HG03521 (cell line): ENCODE measurements at regions not wholly inside any gene's neighbourhood (a gene's known extent, or its start where the extent isn't known, plus 50 kb on each side); places are given as distances from the start of the nearest gene placed in this dataset.

Source experiments
- ATAC-seq: cut with Tn5 transposase; IDR thresholded peaks from one replicate; pipeline ENCODE4 v1.9.1; 2021; ENCODE audit warnings: mild to moderate bottlenecking, moderate library complexity; ENCODE audit not compliant: unreplicated experiment

- no peak for ATAC-seq
These were observed 202.5 kb upstream of the CHRM2 start for GRCh38 chr7:136665878-136666509.

GRCh38 chr7:136664537-136664936 is 203.9 kb upstream of the CHRM2 start:
- ATAC-seq: no peak

DNA sequence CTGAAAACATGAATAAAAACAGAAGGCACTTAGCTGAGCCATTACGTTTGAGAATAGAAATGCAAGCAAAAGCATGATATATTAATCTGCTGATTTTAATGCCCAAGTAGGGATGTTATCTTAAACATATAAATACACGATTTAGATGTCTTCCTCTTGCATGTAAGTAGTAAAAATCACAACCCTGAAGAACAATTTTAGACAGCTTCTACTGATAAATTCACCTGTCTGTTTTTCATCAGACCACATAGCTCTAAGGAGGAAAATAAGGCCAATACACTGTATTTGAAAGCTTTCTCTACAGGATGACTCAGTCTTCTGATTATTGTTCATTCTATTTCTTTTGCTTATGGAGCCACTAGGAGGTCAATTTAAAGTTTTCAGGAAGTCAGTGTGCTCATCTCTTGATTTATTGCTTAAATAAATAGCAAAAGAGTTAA is 210.9 kb upstream of the CHRM2 start:
- no peak for ATAC-seq

DNA sequence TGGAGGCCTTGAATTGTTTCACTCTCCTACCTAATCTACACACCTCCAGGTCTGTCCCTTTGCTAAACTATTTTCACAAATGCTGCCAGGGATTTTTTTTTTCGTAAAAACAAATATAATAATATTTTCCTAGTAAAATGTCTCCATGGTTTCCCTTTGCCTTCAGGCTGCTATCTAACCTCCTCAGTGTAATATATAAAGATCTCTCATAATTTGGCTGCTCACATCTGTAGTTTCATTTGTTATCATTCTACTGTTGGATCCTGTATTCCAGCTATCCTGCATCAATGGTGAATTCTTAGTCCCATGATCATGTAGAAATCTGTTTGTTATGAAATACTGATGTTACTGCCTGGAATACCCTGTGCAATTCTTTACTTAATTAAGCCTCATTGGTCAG is 211.9 kb upstream of the CHRM2 start:
- no peak for ATAC-seq

DNA sequence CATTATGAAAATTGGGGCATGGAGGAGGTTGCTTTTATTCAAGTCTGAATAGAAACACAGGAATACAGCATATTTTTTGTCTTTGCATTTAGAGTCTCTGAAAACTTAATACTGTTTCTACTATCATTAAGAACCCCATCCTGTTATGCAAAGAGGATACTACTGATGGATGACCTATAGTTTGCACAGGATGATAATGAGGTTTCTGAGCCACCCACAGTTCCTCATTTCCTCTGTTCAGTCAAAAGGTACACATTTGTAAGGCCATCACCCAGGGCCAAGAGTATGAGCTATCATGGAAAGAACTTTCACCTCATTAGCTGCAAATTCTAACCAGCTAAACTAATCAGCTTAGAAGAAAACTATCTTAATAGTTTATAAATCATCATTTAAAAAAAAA is 213.0 kb upstream of the CHRM2 start:
- no peak for ATAC-seq

DNA sequence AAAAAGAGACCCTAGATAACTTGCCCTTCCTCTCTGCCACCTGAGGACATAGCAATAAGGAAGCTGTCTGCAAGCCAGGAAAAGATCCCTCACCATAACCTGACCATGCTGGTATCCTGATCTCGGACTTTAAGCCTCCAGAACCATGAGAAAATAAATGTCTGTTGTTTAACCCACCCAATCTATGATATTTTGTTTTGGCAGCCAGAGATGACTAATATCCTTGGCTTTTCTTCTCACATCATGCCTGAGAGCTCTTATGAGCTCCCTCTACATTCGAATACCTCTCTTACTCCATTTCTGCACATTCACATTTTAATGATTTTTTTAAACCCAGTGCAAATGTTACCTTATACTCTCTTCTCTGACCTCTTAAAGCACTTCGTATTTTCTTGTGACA is 214.0 kb upstream of the CHRM2 start:
- ATAC-seq: no peak

DNA sequence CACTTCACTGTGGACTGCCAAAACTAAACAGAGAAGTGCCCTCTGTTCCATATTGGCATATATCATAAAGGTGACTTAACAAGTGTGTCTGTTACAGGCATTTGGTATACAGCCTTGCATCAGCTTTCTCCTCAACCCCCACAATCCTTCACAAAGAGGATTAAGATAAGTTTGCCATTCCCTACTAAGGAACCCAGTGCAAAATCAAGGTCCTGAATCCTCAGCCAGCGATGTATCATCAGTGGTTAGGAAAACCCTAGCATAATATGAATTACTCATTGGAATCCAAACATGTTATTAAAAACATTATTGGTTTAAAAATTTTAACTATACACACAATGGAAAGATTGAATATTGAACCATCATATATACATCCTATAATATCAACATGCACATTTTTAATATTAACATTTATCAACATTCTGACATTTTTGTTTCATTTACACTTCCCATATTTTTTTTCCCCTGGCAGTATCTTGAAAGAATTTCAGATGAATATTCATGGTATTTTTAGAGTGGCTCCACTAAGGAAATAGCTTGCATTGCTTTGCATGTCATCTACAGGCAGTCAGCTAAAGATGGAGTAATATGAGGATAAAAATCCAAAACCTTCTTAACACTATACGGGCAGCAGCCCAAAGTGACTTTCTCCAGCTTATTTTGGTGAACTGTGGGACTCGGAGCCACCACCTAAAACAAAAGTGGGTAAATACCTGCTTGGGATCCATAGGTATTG is 215.6 kb upstream of the CHRM2 start:
- ATAC-seq: no peak

- ATAC-seq: no peak
These were observed 227.5 kb upstream of the CHRM2 start for GRCh38 chr7:136640977-136641376.

DNA sequence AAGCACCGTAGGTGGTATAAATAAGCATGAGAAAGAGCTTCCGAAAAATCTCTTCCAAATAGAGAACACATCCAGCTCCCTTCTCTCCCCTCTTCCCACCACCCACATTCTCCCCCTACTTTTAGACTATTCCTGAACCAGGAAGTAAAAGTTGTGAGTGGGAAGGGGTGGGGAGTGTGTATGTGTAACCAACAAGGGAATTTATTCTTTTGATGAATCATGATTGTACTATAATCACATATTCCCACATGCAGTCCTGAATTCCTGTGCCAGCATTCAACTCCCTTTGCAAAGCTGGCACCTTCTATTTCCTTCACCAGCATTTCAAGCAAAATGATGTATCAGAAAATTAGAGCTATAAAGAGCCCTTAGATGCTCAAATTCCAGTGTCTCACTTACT is 230.6 kb upstream of the CHRM2 start:
- ATAC-seq: no peak

DNA sequence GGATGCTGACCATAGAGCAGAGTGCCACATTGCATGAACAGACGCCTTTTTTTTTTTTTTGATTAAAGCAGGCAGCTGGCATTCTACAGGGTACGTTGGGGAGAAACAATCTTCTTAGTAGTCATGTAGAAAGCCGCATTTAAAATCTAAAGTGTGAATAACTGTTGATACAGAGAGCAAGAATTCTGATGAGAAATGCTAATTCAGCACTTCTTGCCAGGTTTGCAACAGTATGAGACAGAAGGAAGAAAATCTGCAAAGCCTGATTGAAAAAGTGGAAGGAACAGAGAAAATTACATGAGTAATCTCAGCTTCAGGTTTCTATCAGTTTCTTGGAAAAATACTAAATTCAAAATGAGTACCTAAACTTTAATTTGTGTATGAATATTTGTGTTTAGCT is 232.7 kb upstream of the CHRM2 start:
- no peak for ATAC-seq

DNA sequence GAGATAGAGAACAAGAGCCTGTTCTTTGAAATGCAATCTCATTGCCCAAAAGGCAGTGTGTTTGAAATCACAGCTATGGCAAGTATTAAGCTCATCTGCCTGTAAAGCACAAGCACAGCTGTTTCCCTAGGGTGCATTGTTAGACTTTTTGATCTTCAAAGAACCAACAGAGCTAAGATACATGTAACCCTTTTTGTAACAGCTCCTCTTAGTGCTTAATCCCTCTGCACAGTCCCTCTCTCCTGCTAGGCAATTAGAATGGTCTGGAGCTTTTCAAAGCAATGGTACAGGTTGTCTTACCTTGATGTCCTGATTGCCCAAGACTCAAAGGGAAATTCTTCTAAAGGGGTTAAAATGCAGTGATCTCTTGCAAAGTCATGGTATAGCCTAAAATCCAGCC is 249.6 kb upstream of the CHRM2 start:
- ATAC-seq: no peak

DNA sequence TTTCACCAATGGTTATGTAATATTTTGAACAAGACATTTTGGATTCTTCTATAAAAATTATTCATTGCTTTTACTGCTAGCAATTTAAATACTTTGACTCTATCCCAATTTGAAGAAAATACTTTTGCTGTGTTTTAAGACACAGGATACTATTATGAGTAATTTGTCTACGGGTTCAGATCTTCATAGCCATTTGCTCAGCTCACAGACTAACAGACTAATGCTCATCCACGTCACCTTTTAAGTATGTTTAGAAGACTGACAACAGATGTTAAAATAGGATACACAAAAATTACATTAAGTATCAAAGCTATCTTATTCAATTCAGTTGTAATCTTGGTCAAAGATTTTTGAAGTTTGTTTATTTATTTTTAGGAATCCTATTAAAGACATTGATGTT is 251.3 kb upstream of the CHRM2 start:
- no peak for ATAC-seq

GRCh38 chr7:136605532-136606329 is 262.7 kb upstream of the CHRM2 start:
- no peak for ATAC-seq

DNA sequence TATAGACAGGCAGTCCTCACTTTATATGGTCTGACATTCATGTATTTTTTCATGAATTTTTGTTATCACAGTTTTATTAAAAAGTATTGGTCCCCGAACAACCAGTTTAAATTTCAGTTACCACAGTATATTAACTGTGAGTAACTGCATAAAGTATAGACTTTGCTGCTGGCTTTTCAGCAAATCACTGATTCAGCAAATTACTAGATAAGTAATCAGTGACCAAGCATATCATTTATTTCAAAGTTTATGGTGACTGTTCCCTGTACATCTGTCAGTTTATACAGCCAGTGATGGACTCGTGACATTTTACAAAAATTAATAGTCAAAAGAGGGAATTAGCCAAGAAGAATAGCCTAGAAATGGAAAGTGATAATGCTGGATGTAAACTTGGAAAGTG is 266.7 kb upstream of the CHRM2 start:
- ATAC-seq: no peak

DNA sequence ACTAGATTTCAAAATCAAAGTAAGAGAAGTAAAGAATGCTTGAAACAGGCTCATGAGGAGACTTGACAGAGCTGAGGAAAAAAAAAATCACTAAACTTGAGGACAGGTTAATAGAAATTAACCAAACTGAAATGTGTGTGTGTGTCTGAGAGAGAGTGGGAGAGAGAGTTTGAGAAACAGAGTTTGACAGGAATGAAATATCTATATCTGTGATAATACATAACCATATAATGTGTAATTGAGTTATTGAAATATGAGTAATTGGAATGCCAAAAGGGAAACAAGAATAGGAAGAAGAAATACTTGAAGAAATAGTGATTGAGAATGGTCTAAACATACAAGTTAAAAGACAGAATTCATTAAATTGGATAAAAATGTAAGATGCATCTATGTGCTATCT is 268.0 kb upstream of the CHRM2 start:
- ATAC-seq: no peak

DNA sequence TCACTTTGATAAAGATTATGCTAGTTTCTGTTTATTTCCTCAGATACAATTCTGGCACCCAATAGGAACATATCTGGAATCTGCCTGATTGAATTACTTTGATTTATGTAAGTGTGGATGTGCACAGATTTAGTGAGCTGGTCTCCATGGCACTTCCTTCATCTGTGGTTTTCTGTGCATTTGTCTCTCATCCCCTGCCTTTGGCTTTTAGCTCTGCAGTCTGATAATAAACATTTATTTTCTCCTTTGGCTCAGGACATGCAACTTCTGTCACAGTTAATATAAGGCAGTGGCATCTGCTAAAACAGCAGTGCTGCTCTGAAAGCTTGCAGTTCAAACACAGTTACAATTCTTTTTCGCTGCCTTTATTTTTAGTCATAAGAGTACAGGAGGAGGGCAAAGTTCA is 273.7 kb upstream of the CHRM2 start:
- no peak for ATAC-seq

DNA sequence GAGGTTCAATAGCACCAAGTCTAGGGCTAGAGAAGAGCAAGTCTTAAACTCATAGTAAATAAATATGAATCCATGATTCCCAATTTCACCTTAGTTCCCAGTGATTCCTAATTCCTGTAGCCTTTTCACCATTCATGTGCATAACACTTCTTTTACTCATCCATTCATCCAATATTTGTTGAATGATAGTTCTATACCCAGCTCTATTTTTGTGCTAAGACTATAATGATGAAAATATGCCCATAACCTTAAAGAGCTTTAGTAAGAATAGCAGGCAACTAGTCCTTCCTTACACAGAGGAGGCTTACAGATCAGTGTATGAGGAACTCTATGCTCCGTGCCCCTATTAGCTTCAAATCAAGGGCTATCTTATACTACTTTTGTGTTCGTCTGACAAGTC is 280.2 kb upstream of the CHRM2 start:
- ATAC-seq: no peak

DNA sequence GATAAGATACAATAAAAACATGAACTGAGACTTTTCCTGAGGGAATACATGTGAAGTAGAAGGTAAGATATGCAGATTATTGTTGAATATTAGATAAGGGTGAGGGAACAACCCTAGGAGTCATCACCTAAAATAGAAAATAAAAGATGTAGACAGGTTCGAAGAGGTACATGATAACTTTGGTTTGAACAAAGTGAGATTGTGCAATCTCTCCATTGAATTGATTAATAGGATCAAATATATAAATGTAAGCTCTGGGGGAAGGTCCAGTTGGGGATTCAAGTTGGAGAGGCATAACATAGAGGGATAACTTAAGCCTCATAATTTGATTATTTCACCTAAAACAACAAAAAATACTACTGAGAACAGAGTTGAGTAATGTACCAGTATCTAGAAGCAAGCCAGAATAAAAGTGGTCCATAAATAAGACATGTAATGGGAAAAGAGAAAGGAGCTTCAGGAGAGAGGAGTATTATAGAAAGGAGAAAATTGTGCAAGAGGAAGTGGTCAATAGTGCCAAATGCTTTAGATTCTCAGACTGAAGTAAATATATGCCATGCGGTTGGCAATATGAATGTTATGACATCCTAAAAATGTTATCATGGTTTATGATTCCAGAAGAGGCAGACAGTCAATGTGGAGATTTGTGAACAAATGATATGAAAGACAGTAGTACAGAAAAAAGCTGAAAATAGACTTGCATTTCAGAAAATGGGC is 282.3 kb upstream of the CHRM2 start:
- no peak for ATAC-seq

DNA sequence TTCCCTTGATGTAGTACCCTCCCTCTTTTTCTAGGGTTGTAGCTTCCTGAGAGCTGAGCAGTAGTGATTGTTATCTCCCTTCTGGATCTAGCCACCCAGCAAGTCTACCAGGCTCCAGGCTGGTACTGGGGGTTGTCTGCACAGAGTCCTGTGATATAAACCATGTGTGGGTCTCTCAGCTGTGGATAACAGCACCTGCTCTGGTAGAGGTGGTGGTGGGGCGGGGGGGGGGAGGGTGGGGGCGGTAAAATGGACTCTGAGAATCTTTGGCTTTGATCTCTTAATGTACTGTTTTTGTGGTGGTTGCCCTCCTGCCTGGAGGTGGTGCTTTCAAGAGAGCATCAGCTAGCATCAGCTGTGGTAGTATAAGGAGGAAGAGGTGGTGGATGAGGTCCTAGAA is 302.0 kb upstream of the CHRM2 start:
- ATAC-seq: no peak

GRCh38 chr7:136555933-136556332 is 312.5 kb upstream of the CHRM2 start:
- ATAC-seq: no peak

GRCh38 chr7:136551618-136552017 is 316.8 kb upstream of the CHRM2 start:
- ATAC-seq: no peak
